HepG2 (cell line): ENCODE measurements at regions not wholly inside any gene's neighbourhood (a gene's known extent, or its start where the extent isn't known, plus 50 kb on each side); places are given as distances from the start of the nearest gene placed in this dataset.

Source experiments
- ATAC-seq: fragments of 200-7000 bp; cut with Tn5 transposase; 3 replicates; pipeline ENCODE4 v1.9.1; 2020; ENCODE audit warnings: mild to moderate bottlenecking, moderate library complexity
- BruUV-seq: library from RNA; stranded (reverse); fragments of 400-500 nt; replicated peaks from 2 replicates; lab custom pipeline; 2021; lab: Mats Ljungman, UMichigan
- CTCF ChIA-PET: fragments of 300-600 bp; formaldehyde crosslinking; extraction: SDS; loops from one replicate; lab custom pipeline; 2021; ENCODE audit warnings: low total read pairs, inconsistent platforms, low intra/inter-chr PET ratio; lab: Yijun Ruan, JAX
- POLR2A ChIA-PET: fragments of 350-600 bp; sonication (Branson Sonifier 250); formaldehyde crosslinking; loops from one replicate; lab custom pipeline; 2020; ENCODE audit warnings: antibody characterized with exemption, inconsistent platforms; lab: Yijun Ruan, JAX
- DNase-seq: peaks from one replicate; pipeline ENCODE4 v3.0.0-alpha.2; 2015; ENCODE audit warnings: low spot score
- FAIRE-seq: peaks from 3 replicates; lab custom pipeline; 2011; peaks lifted over from hg19 to GRCh38; lab: Jason Lieb, UNC
- H2AFZ ChIP-seq: one replicate; pipeline ENCODE4 v1.6.1; 2011; ENCODE audit warnings: low read length, inconsistent platforms
- H3K27ac ChIP-seq: fragments of 300-600 bp; 3 replicates; pipeline ENCODE4 v1.8.0; 2011; ENCODE audit warnings: mixed run types, mild to moderate bottlenecking, mixed read lengths, low read length, inconsistent platforms; ENCODE audit not compliant: insufficient read depth; ENCODE audit errors: extremely low read length
- H3K27me3 ChIP-seq, 2 experiments: fragments of 200-600 bp in 1 of 2; 2 replicates in 1 of 2; 3 replicates in 1 of 2; pipeline versions ENCODE4 v1.6.0 to v1.8.0; 2011; ENCODE audit warnings: low read length in 2 of 2, mild to moderate bottlenecking in 2 of 2, moderate library complexity in 2 of 2, inconsistent platforms in 1 of 2; ENCODE audit not compliant: insufficient read depth in 2 of 2, control insufficient read depth in 1 of 2
- H3K36me3 ChIP-seq, 2 experiments: fragments of 200-600 bp in 1 of 2; replicated peaks in 1 of 2; 2 replicates in 1 of 2; 3 replicates in 1 of 2; pipeline versions ENCODE4 v1.5.1 to v1.8.0; 2011; ENCODE audit warnings: low read length in 2 of 2, inconsistent platforms in 1 of 2; ENCODE audit not compliant: insufficient read depth in 2 of 2, control insufficient read depth in 1 of 2
- H3K4me1 ChIP-seq: 2 replicates; pipeline ENCODE4 v1.5.1; 2012; ENCODE audit warnings: low read length, inconsistent platforms; ENCODE audit not compliant: insufficient read depth
- H3K4me2 ChIP-seq: 2 replicates; pipeline ENCODE4 v1.6.0; 2011; ENCODE audit warnings: low read depth, low read length, inconsistent platforms
- H3K4me3 ChIP-seq, 3 experiments: fragments of 200-600 bp in 1 of 3; sonication (generic), shearing (Covaris generic) in 1 of 3; replicated peaks in 1 of 3; 2 replicates each; pipeline ENCODE4 v1.5.1; 2011 to 2016; ENCODE audit warnings: low read length in 3 of 3, inconsistent platforms in 2 of 3, low read depth in 2 of 3, mild to moderate bottlenecking in 2 of 3, control low read depth in 1 of 3, mixed read lengths in 1 of 3; ENCODE audit not compliant: insufficient read depth in 1 of 3
- H3K79me2 ChIP-seq: one replicate; pipeline ENCODE4 v1.6.1; 2011; ENCODE audit warnings: low read length, inconsistent platforms; ENCODE audit not compliant: insufficient read depth
- H3K9ac ChIP-seq: 2 replicates; pipeline ENCODE4 v1.6.0; 2011; ENCODE audit warnings: mild to moderate bottlenecking, low read depth, low read length, inconsistent platforms; ENCODE audit not compliant: insufficient read depth
- H3K9me3 ChIP-seq: 2 replicates; pipeline ENCODE4 v1.5.1; 2012; ENCODE audit warnings: mild to moderate bottlenecking, low read length
- H4K20me1 ChIP-seq: 2 replicates; pipeline ENCODE4 v1.6.0; 2011; ENCODE audit warnings: inconsistent platforms, mild to moderate bottlenecking, low read length, moderate library complexity; ENCODE audit not compliant: insufficient read depth
- AHDC1 ChIP-seq: sonication (generic); formaldehyde crosslinking; IDR thresholded peaks from 2 replicates; pipeline ENCODE4 v1.5.1; 2020; ENCODE audit warnings: mild to moderate bottlenecking, missing genetic modification reagents, borderline replicate concordance
- DMAP1 ChIP-seq: IDR thresholded peaks from 2 replicates; pipeline ENCODE4 v1.6.1; 2016
- DNMT1 ChIP-seq: sonication (generic); formaldehyde crosslinking; IDR thresholded peaks from 2 replicates; pipeline ENCODE4 v1.5.1; 2020; ENCODE audit warnings: mild to moderate bottlenecking, missing genetic modification reagents
- KDM2A ChIP-seq: sonication (generic); formaldehyde crosslinking; IDR thresholded peaks from 2 replicates; pipeline ENCODE4 v1.4.0; 2020; ENCODE audit warnings: low read depth, missing genetic modification reagents, borderline replicate concordance
- POLR2G ChIP-seq: fragments of 200-400 bp; formaldehyde crosslinking; IDR thresholded peaks from 2 replicates; pipeline ENCODE4 v1.6.1; 2018; ENCODE audit warnings: mild to moderate bottlenecking, low read depth, low read length, moderate library complexity
- TBL1XR1 ChIP-seq: fragments of 150-350 bp; IDR thresholded peaks from 2 replicates; pipeline ENCODE4 v1.6.1; 2014; ENCODE audit warnings: borderline replicate concordance, low read length; ENCODE audit not compliant: partially characterized antibody
- ZNF263 ChIP-seq: sonication (generic); formaldehyde crosslinking; IDR thresholded peaks from 2 replicates; pipeline ENCODE4 v1.4.0; 2020; ENCODE audit warnings: missing genetic modification reagents
- ZNF296 ChIP-seq: sonication (generic); formaldehyde crosslinking; conservative IDR thresholded peaks from 2 replicates; pipeline ENCODE4 v1.5.0; 2020; ENCODE audit warnings: mild to moderate bottlenecking, missing genetic modification reagents
- ZNF780A ChIP-seq: sonication (generic); formaldehyde crosslinking; IDR thresholded peaks from 2 replicates; pipeline ENCODE4 v1.8.0; 2022; ENCODE audit warnings: mild to moderate bottlenecking, missing genetic modification reagents, moderate library complexity
- ZNF790 ChIP-seq: sonication (generic); formaldehyde crosslinking; IDR thresholded peaks from 2 replicates; pipeline ENCODE4 v1.8.0; 2022; ENCODE audit warnings: missing genetic modification reagents, mild to moderate bottlenecking, borderline replicate concordance
- ZSCAN12 ChIP-seq: sonication (generic); formaldehyde crosslinking; IDR thresholded peaks from 2 replicates; pipeline ENCODE4 v1.9.0; 2021; ENCODE audit warnings: mild to moderate bottlenecking, missing genetic modification reagents
- WGBS: methylation state at CpG from one replicate; pipeline ENCODE4 v1.1.6; 2017; ENCODE audit warnings: low lambda C conversion rate; 5-methylcytosine and 5-hydroxymethylcytosine counted together
- in situ Hi-C: cut with HindIII; loops from 2 replicates; pipeline ENCODE4 v1.10.0; 2017; ENCODE audit warnings: low pct_unique_long_range_greater_than_20kb; ENCODE audit not compliant: extremely low pct_ligation_motif_present
- intact Hi-C: fragments of 100-400 bp; cut with micrococcal nuclease; formaldehyde crosslinking; loops from one replicate; pipeline ENCODE4 v1.10.0; 2022; ENCODE audit not compliant: unreplicated experiment
- TF ChIP-seq, protein P1 (sequence below): sonication (generic); formaldehyde crosslinking; IDR thresholded peaks from 2 replicates; pipeline ENCODE4 v1.8.1; 2023; ENCODE audit warnings: mild to moderate bottlenecking, missing genetic modification reagents
- TF ChIP-seq, protein P2 (sequence below): sonication (generic); formaldehyde crosslinking; IDR thresholded peaks from 2 replicates; pipeline ENCODE4 v1.5.0; 2020; ENCODE audit warnings: missing genetic modification reagents, mild to moderate bottlenecking, borderline replicate concordance

DNA sequence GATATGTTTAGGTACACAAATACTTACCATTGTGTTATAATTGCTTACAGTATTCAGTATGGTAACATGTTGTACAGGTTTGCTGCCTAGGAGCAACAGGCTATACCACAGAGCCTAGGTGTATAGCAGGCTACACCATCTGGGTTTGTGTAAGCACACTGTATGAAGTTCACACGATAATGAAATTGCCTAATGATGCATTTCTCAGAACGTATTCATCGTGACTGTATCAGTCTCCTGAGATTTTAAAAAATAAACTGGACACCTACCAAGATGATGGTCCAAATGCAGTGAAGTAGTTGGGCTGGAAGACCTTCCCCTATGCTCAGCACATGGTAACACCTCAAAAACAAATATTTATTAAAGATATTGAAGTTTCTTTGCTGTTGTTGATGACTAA is 103.3 kb upstream of the NFIB start:
- intact Hi-C loops: no loop called here
- CTCF ChIA-PET: no interaction called here
- H2AFZ ChIP-seq: no peak overlapping the region

GRCh38 chr9:14415947-14416346 is 102.0 kb upstream of the NFIB start:
- CTCF ChIA-PET: no interaction called here
- 7% methylated on average over 1 of the region's 1 CpG for WGBS
- DNase-seq (no peak), ATAC-seq (no peak), FAIRE-seq (no peak)
- intact Hi-C loops (no loop called here), in situ Hi-C loops (no loop called here)
- Histone ChIP-seq H3K9ac (no peak overlapping the region), H3K27ac (no peak overlapping the region), H3K9me3 (no peaks in the 10 kb centered on the region), H2AFZ (no peak overlapping the region), H3K4me2 (no peak overlapping the region), H3K4me1 (no peaks in the 10 kb centered on the region), H3K27me3 (no peaks in the 10 kb centered on the region), H4K20me1 (no peaks in the 10 kb centered on the region), H3K4me3 (no peak overlapping the region), H3K79me2 (no peaks in the 10 kb centered on the region), H3K36me3 (no peaks in the 10 kb centered on the region)
- no TSS peak for BruUV-seq
- POLR2A ChIA-PET: no interaction called here
- TF ChIP-seq DMAP1 (CRISPR knock-in tag) (no peak), DNMT1 (CRISPR knock-in tag) (no peak), ZNF296 (CRISPR knock-in tag) (no peak), AHDC1 (CRISPR knock-in tag) (no peak), ZNF263 (CRISPR knock-in tag) (no peak), KDM2A (CRISPR knock-in tag) (no peak), POLR2G (no peak)
- TF ChIP-seq, protein P1, sequence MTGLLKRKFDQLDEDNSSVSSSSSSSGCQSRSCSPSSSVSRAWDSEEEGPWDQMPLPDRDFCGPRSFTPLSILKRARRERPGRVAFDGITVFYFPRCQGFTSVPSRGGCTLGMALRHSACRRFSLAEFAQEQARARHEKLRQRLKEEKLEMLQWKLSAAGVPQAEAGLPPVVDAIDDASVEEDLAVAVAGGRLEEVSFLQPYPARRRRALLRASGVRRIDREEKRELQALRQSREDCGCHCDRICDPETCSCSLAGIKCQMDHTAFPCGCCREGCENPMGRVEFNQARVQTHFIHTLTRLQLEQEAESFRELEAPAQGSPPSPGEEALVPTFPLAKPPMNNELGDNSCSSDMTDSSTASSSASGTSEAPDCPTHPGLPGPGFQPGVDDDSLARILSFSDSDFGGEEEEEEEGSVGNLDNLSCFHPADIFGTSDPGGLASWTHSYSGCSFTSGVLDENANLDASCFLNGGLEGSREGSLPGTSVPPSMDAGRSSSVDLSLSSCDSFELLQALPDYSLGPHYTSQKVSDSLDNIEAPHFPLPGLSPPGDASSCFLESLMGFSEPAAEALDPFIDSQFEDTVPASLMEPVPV (CRISPR knock-in tag): no peak

More for the DNA sequence above, 103.3 kb upstream of the NFIB start:
- H4K20me1 ChIP-seq: no peaks in the 10 kb centered on the region
- no peak overlapping the region for H3K4me3 ChIP-seq
- POLR2A ChIA-PET: no interaction called here
- no peak for FAIRE-seq
- no peaks in the 10 kb centered on the region for H3K4me1 ChIP-seq
- DNase-seq: no peak
- BruUV-seq: no TSS peak
- TF ChIP-seq ZNF790: no peak
- no peak for TF ChIP-seq ZSCAN12 (CRISPR knock-in tag)
- TF ChIP-seq, protein P2, sequence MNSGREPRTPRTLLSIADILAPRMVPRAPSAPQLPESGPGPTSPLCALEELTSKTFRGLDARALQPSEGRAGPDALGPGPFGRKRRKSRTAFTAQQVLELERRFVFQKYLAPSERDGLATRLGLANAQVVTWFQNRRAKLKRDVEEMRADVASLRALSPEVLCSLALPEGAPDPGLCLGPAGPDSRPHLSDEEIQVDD (CRISPR knock-in tag): no peak
- no peak for TF ChIP-seq ZNF780A
- TF ChIP-seq TBL1XR1: no peak
- H3K9me3 ChIP-seq: no peaks in the 10 kb centered on the region
- in situ Hi-C loops: no loop called here
- 34% methylated on average over 3 of the region's 3 CpGs for WGBS
- H3K36me3 ChIP-seq: no peaks in the 10 kb centered on the region
- no peak for ATAC-seq
- H3K9ac ChIP-seq: no peak overlapping the region
- H3K79me2 ChIP-seq: no peaks in the 10 kb centered on the region
- no peak overlapping the region for H3K4me2 ChIP-seq
- H3K27ac ChIP-seq: no peak overlapping the region
- no peaks in the 10 kb centered on the region for H3K27me3 ChIP-seq
